Thymus (tissue), 11 donors: ENCODE measurements at regions not wholly inside any gene's neighbourhood (a gene's known extent, or its start where the extent isn't known, plus 50 kb on each side); places are given as distances from the start of the nearest gene placed in this dataset.

Experiments
- DNase-seq, 9 donors: peaks; one replicate each; pipeline ENCODE4 v3.0.0-alpha.2; 2013; ENCODE audit warnings: low spot score in 9 of 9, low read depth in 6 of 9, missing footprints in 1 of 9
- H3K27ac ChIP-seq, 2 donors: one replicate each; pipeline ENCODE4 v1.5.1; 2013; ENCODE audit warnings: control low read depth in 1 of 2, low read depth in 1 of 2, low read length in 1 of 2, mild to moderate bottlenecking in 1 of 2, moderate library complexity in 1 of 2
- H3K27me3 ChIP-seq, 2 donors: one replicate each; pipeline ENCODE4 v1.5.1; 2013; ENCODE audit warnings: low read length in 1 of 2; ENCODE audit not compliant: control insufficient read depth in 2 of 2, insufficient read depth in 1 of 2
- H3K36me3 ChIP-seq, 2 donors: one replicate each; pipeline ENCODE4 v1.5.1; 2013; ENCODE audit warnings: low read length in 1 of 2, mild to moderate bottlenecking in 1 of 2, moderate library complexity in 1 of 2; ENCODE audit not compliant: control insufficient read depth in 2 of 2, insufficient read depth in 2 of 2
- H3K4me1 ChIP-seq, 2 donors: one replicate each; pipeline ENCODE4 v1.5.1; 2013; ENCODE audit warnings: low read length in 2 of 2; ENCODE audit not compliant: control insufficient read depth in 2 of 2, insufficient read depth in 2 of 2
- H3K4me3 ChIP-seq, 2 donors: one replicate each; pipeline ENCODE4 v1.5.1; 2013; ENCODE audit warnings: low read length in 2 of 2, control low read depth in 1 of 2, mild to moderate bottlenecking in 1 of 2
- H3K9me3 ChIP-seq, 2 donors: one replicate each; pipeline ENCODE4 v1.5.1; 2013; ENCODE audit warnings: low read length in 1 of 2, mild to moderate bottlenecking in 1 of 2; ENCODE audit not compliant: control insufficient read depth in 2 of 2, insufficient read depth in 1 of 2
- WGBS: extraction: QIAGEN DNeasy Blood & Tissue Kit; methylation state at CpG from one replicate; pipeline ENCODE4 v1.1.7; 2013; 5-methylcytosine and 5-hydroxymethylcytosine counted together
- donor health status: healthy.

GRCh38 chr13:105333416-105333815 is 1202.0 kb downstream of the EFNB2 start:
- H3K36me3 ChIP-seq: no peaks in the 10 kb centered on the region
- H3K4me3 ChIP-seq: no peak overlapping the region
- H3K27ac ChIP-seq: no peak overlapping the region
- WGBS: 97% methylated on average over 5 of the region's 5 CpGs
- no peaks in the 10 kb centered on the region for H3K27me3 ChIP-seq
- no peaks in the 10 kb centered on the region for H3K9me3 ChIP-seq
- H3K4me1 ChIP-seq: peaks cover 0 to 2% of the 10 kb centered on the region in 2 donors
- no peak for DNase-seq

GRCh38 chr13:105329359-105329758 is 1206.1 kb downstream of the EFNB2 start:
- H3K27ac ChIP-seq: no peak overlapping the region
- WGBS: 43% methylated on average over 2 of the region's 2 CpGs
- H3K4me3 ChIP-seq: no peak overlapping the region
- DNase-seq: no peak
- H3K27me3 ChIP-seq: no peaks in the 10 kb centered on the region
- H3K9me3 ChIP-seq: no peaks in the 10 kb centered on the region
- H3K4me1 ChIP-seq: no peaks in the 10 kb centered on the region
- no peaks in the 10 kb centered on the region for H3K36me3 ChIP-seq

GRCh38 chr13:105328212-105328611 is 1207.2 kb downstream of the EFNB2 start:
- Histone ChIP-seq H3K36me3 (no peaks in the 10 kb centered on the region), H3K27me3 (no peaks in the 10 kb centered on the region), H3K4me3 (no peak overlapping the region), H3K4me1 (no peaks in the 10 kb centered on the region), H3K9me3 (no peaks in the 10 kb centered on the region), H3K27ac (no peak overlapping the region)
- 97% methylated on average over 4 of the region's 4 CpGs for WGBS
- DNase-seq: no peak

- H3K27ac ChIP-seq: no peak overlapping the region
- DNase-seq: no peak
- no peaks in the 10 kb centered on the region for H3K36me3 ChIP-seq
- no peaks in the 10 kb centered on the region for H3K27me3 ChIP-seq
- 94% methylated on average over 3 of the region's 3 CpGs for WGBS
- no peaks in the 10 kb centered on the region for H3K9me3 ChIP-seq
- H3K4me1 ChIP-seq: no peaks in the 10 kb centered on the region
- H3K4me3 ChIP-seq: no peak overlapping the region
These were observed 1207.8 kb downstream of the EFNB2 start for GRCh38 chr13:105327581-105328126.

- Histone ChIP-seq H3K9me3 (no peaks in the 10 kb centered on the region), H3K4me3 (no peak overlapping the region), H3K27me3 (no peaks in the 10 kb centered on the region), H3K36me3 (no peaks in the 10 kb centered on the region), H3K27ac (no peak overlapping the region), H3K4me1 (no peaks in the 10 kb centered on the region)
- 90% methylated on average over 6 of the region's 6 CpGs for WGBS
- DNase-seq: no peak
These were observed 1215.6 kb downstream of the EFNB2 start for GRCh38 chr13:105319875-105320274.

GRCh38 chr13:105316731-105317130 is 1218.7 kb downstream of the EFNB2 start:
- no peaks in the 10 kb centered on the region for H3K36me3 ChIP-seq
- no peak overlapping the region for H3K4me3 ChIP-seq
- H3K9me3 ChIP-seq: no peaks in the 10 kb centered on the region
- H3K4me1 ChIP-seq: no peaks in the 10 kb centered on the region
- WGBS: 86% methylated on average over 4 of the region's 4 CpGs
- no peaks in the 10 kb centered on the region for H3K27me3 ChIP-seq
- DNase-seq: no peak
- H3K27ac ChIP-seq: no peak overlapping the region

- Histone ChIP-seq H3K27me3 (no peaks in the 10 kb centered on the region), H3K4me1 (no peaks in the 10 kb centered on the region), H3K27ac (no peak overlapping the region), H3K9me3 (no peaks in the 10 kb centered on the region), H3K4me3 (no peak overlapping the region), H3K36me3 (no peaks in the 10 kb centered on the region)
- WGBS: 94% methylated on average over 2 of the region's 2 CpGs
- DNase-seq: no peak
These were observed 1222.6 kb downstream of the EFNB2 start for GRCh38 chr13:105312906-105313305.

GRCh38 chr13:105311094-105311493 is 1224.4 kb downstream of the EFNB2 start:
- Histone ChIP-seq H3K27ac (no peak overlapping the region), H3K27me3 (no peaks in the 10 kb centered on the region), H3K4me3 (no peak overlapping the region), H3K36me3 (no peaks in the 10 kb centered on the region), H3K9me3 (no peaks in the 10 kb centered on the region), H3K4me1 (no peaks in the 10 kb centered on the region)
- 97% methylated on average over 4 of the region's 4 CpGs for WGBS
- no peak for DNase-seq

- no peaks in the 10 kb centered on the region for H3K36me3 ChIP-seq
- no peak overlapping the region for H3K27ac ChIP-seq
- H3K4me3 ChIP-seq: no peak overlapping the region
- H3K9me3 ChIP-seq: no peaks in the 10 kb centered on the region
- DNase-seq: no peak
- 95% methylated on average over 3 of the region's 3 CpGs for WGBS
- no peaks in the 10 kb centered on the region for H3K27me3 ChIP-seq
- H3K4me1 ChIP-seq: no peaks in the 10 kb centered on the region
These were observed 1227.7 kb downstream of the EFNB2 start for GRCh38 chr13:105307776-105308175.

GRCh38 chr13:105297839-105298238 is 1237.6 kb downstream of the EFNB2 start:
- H3K4me1 ChIP-seq: no peaks in the 10 kb centered on the region
- H3K36me3 ChIP-seq: no peaks in the 10 kb centered on the region
- H3K27me3 ChIP-seq: no peaks in the 10 kb centered on the region
- no peaks in the 10 kb centered on the region for H3K9me3 ChIP-seq
- H3K4me3 ChIP-seq: no peak overlapping the region
- no peak for DNase-seq
- WGBS: 96% methylated on average over 7 of the region's 7 CpGs
- H3K27ac ChIP-seq: no peak overlapping the region
